HL-60 (cell line): ENCODE measurements at regions not wholly inside any gene's neighbourhood (a gene's known extent, or its start where the extent isn't known, plus 50 kb on each side); places are given as distances from the start of the nearest gene placed in this dataset.
"Not testable (repeated sequence)": the region's sequence is repeated elsewhere in the genome, so short reads cannot be mapped to it uniquely, and the experiment has no call there.

Experiments used
- DNase-seq, 2 experiments: peaks; one replicate each; pipeline ENCODE4 v3.0.0-alpha.2; 2010 to 2020; ENCODE audit warnings: low read depth in 1 of 2, low spot score in 1 of 2
- H3K27ac ChIP-seq: fragments of 250-450 bp; sonication (Bioruptor Pico); replicated peaks from 2 replicates; pipeline ENCODE4 v1.5.1; 2020; ENCODE audit warnings: mild to moderate bottlenecking, moderate library complexity
- H3K27me3 ChIP-seq: fragments of 250-450 bp; sonication (Bioruptor Pico); 2 replicates; pipeline ENCODE4 v1.5.1; 2021; ENCODE audit warnings: mild to moderate bottlenecking, moderate library complexity; ENCODE audit not compliant: insufficient read depth, poor library complexity, severe bottlenecking
- H3K4me3 ChIP-seq: replicated peaks from 2 replicates; pipeline ENCODE4 v1.5.1; 2011; ENCODE audit warnings: mild to moderate bottlenecking, control low read depth, low read length; ENCODE audit not compliant: insufficient read depth
- GABPA ChIP-seq: IDR thresholded peaks from 2 replicates; pipeline ENCODE4 v1.6.1; 2012; ENCODE audit warnings: low read depth
- POLR2AphosphoS5 ChIP-seq: IDR thresholded peaks from 2 replicates; pipeline ENCODE4 v1.6.1; 2012; ENCODE audit warnings: low read depth
- SPI1 ChIP-seq: IDR thresholded peaks from 2 replicates; pipeline ENCODE4 v1.6.1; 2012; ENCODE audit warnings: low read depth, mild to moderate bottlenecking, borderline replicate concordance
- TF ChIP-seq, protein P1 (sequence below): IDR thresholded peaks from one replicate; pipeline ENCODE4 v1.5.1; 2011; ENCODE audit warnings: low read length, control low read depth, inconsistent platforms; ENCODE audit not compliant: insufficient read depth
- TF ChIP-seq, protein P2 (sequence below): IDR thresholded peaks from 2 replicates; pipeline ENCODE4 v1.6.1; 2012; ENCODE audit warnings: low read depth; ENCODE audit not compliant: insufficient replicate concordance

DNA sequence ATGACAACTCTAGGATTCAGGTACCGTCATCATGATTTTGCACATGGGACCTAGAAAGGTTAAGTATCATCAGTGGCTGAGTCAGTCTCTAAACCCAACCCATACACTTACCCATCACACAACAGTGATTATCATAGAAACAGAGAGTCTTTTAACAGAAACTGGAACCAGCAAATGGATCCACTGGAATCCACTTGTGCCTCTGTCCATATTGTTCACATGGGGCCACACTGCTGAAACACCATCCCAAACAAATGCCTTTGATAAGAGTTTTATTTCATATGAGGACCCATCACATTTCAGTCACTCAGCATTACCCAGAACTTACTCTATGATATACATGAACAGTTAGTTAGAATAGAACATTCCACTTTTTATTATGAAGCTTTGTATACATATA is 430.0 kb downstream of the STK39 start:
- no peak overlapping the region for H3K27ac ChIP-seq
- H3K4me3 ChIP-seq, result no peak overlapping the region
- H3K27me3 ChIP-seq, result no peaks in the 10 kb centered on the region
- no peak for TF ChIP-seq SPI1
- no peak for TF ChIP-seq POLR2AphosphoS5
- TF ChIP-seq, protein P1, sequence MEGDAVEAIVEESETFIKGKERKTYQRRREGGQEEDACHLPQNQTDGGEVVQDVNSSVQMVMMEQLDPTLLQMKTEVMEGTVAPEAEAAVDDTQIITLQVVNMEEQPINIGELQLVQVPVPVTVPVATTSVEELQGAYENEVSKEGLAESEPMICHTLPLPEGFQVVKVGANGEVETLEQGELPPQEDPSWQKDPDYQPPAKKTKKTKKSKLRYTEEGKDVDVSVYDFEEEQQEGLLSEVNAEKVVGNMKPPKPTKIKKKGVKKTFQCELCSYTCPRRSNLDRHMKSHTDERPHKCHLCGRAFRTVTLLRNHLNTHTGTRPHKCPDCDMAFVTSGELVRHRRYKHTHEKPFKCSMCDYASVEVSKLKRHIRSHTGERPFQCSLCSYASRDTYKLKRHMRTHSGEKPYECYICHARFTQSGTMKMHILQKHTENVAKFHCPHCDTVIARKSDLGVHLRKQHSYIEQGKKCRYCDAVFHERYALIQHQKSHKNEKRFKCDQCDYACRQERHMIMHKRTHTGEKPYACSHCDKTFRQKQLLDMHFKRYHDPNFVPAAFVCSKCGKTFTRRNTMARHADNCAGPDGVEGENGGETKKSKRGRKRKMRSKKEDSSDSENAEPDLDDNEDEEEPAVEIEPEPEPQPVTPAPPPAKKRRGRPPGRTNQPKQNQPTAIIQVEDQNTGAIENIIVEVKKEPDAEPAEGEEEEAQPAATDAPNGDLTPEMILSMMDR, result no peak
- TF ChIP-seq, protein P2, sequence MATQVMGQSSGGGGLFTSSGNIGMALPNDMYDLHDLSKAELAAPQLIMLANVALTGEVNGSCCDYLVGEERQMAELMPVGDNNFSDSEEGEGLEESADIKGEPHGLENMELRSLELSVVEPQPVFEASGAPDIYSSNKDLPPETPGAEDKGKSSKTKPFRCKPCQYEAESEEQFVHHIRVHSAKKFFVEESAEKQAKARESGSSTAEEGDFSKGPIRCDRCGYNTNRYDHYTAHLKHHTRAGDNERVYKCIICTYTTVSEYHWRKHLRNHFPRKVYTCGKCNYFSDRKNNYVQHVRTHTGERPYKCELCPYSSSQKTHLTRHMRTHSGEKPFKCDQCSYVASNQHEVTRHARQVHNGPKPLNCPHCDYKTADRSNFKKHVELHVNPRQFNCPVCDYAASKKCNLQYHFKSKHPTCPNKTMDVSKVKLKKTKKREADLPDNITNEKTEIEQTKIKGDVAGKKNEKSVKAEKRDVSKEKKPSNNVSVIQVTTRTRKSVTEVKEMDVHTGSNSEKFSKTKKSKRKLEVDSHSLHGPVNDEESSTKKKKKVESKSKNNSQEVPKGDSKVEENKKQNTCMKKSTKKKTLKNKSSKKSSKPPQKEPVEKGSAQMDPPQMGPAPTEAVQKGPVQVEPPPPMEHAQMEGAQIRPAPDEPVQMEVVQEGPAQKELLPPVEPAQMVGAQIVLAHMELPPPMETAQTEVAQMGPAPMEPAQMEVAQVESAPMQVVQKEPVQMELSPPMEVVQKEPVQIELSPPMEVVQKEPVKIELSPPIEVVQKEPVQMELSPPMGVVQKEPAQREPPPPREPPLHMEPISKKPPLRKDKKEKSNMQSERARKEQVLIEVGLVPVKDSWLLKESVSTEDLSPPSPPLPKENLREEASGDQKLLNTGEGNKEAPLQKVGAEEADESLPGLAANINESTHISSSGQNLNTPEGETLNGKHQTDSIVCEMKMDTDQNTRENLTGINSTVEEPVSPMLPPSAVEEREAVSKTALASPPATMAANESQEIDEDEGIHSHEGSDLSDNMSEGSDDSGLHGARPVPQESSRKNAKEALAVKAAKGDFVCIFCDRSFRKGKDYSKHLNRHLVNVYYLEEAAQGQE, result no peak
- no peak for TF ChIP-seq GABPA
- no peak for DNase-seq

DNA sequence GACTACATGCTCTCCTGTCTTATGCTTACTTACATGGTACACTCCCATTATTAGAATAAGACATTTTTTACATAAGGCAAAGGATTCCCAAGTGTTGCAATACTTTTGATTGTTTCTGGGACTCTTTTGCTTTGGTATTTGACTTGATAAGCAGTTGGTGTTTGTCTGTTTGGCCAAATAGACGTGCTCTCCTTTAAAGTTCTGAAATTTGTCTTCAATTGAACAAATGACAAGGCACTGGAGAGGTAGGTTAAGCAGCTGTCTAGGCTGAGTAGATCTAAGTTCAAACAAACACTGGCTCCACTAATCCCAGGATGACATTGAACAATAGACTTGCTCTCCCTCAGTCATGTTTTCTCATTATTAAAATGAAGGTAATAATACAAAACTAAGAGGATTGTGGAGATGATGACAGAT is 430.5 kb downstream of the STK39 start:
- DNase-seq, result no peak
- H3K27ac ChIP-seq, result no peak overlapping the region
- H3K27me3 ChIP-seq, result no peaks in the 10 kb centered on the region
- H3K4me3 ChIP-seq, result no peak overlapping the region
- no peak for TF ChIP-seq POLR2AphosphoS5
- TF ChIP-seq, protein P2, result no peak
- no peak for TF ChIP-seq SPI1
- TF ChIP-seq, protein P1, result no peak
- no peak for TF ChIP-seq GABPA

DNA sequence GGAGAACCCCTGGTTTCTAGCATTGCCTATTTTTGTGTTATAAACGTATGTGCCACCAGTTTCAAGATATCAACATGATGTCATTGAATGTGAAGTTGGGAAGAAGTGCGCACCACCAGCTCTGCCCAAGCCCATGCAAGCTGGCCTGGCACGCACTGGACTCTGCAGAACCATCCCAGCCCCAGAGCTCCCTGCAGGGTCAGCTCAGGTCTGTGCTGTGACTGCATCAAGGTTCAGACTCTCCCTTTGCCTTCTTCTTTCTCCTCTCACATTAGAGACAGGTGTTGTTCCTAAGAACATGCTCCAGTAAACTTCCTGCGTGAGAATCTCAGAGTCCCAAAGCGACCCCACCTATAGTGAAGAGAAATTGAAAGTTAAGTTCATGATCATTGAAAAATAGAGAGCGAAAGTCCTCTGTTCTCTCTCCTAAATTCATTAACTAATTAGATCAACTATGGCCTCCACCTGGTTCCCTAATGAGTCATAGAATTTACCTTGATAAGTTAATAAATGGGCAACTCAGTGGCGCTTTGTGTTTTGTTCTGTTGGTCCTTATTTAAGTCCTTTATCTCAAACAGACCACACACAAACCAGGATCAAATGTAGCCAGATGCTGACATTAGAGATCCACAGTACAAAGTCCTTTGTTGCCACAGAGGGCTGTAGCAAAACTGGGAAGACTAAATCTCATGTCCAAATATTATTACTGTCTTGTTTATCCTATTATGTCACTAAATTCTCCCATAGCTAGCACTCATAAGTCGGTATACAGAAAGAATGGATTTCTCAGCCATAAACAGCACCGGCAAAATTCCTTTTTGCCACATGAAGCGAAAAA is 432.3 kb downstream of the STK39 start:
- no peak overlapping the region for H3K4me3 ChIP-seq
- DNase-seq, result no peak
- no peaks in the 10 kb centered on the region for H3K27me3 ChIP-seq
- no peak overlapping the region for H3K27ac ChIP-seq
- TF ChIP-seq SPI1, result no peak
- TF ChIP-seq, protein P1, result no peak
- TF ChIP-seq, protein P2, result no peak
- TF ChIP-seq POLR2AphosphoS5, result no peak
- no peak for TF ChIP-seq GABPA

DNA sequence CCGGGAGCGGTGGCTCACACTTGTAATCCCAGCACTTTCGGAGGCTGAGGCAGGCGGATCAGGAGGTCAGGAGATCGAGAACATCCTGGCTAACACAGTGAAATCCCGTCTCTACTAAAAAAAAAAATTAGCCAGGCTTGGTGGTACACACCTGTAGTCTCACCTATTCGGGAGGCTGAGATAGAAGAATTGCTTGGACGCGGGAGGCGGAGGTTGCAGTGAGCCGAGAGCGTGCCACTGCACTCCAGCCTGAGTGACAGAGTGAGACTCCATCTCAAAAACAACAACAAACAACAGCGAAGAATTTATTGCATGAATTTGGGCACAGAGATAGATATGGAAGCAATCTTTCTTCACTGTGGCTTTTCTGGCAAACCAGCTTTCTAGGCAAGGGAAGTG is 432.9 kb downstream of the STK39 start:
- H3K4me3 ChIP-seq, DNase-seq, H3K27ac ChIP-seq, H3K27me3 ChIP-seq: not testable (repeated sequence)

DNA sequence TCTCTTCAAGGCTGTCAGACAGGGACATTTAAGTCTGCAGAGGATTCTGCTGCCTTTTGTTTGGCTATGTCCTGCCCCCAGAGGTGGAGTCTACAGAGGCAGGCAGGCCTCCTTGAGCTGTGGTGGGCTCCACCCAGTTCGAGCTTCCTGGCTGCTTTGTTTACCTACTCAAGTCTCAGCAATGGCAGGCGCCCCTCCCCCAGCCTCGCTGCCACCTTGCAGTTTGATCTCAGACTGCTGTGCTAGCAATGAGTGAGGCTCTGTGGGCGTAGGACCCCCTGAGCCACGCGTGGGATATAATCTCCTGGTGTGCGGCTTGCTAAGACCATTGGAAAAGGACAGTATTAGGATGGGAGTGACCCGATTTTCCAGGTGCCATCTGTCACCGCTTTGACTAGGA is 437.6 kb downstream of the STK39 start:
- not testable (repeated sequence) for H3K27me3 ChIP-seq, H3K27ac ChIP-seq, H3K4me3 ChIP-seq, DNase-seq
